GM18867 (cell line): ENCODE measurements at regions not wholly inside any gene's neighbourhood (a gene's known extent, or its start where the extent isn't known, plus 50 kb on each side); places are given as distances from the start of the nearest gene placed in this dataset.
"Not testable (repeated sequence)": the region's sequence is repeated elsewhere in the genome, so short reads cannot be mapped to it uniquely, and the experiment has no call there.

ENCODE experiments used
- ATAC-seq: cut with Tn5 transposase; IDR thresholded peaks from one replicate; pipeline ENCODE4 v1.9.1; 2021; ENCODE audit warnings: mild to moderate bottlenecking, moderate library complexity; ENCODE audit not compliant: unreplicated experiment

GRCh38 chr3:106428565-106428994, 559.8 kb upstream of the CBLB start:
- ATAC-seq, result no peak

GRCh38 chr3:106431721-106432120, 562.9 kb upstream of the CBLB start:
- no peak for ATAC-seq

GRCh38 chr3:106435899-106436453, 567.2 kb upstream of the CBLB start:
- ATAC-seq, result no peak

GRCh38 chr3:106438887-106439286, 570.1 kb upstream of the CBLB start:
- ATAC-seq, result no peak

- ATAC-seq, result no peak
Observed at GRCh38 chr3:106440672-106441071, 571.9 kb upstream of the CBLB start.

GRCh38 chr3:106446271-106446670, 577.5 kb upstream of the CBLB start:
- no peak for ATAC-seq

GRCh38 chr3:106447723-106448301, 579.0 kb upstream of the CBLB start:
- ATAC-seq, result no peak

GRCh38 chr3:106448372-106448966, 579.7 kb upstream of the CBLB start:
- not testable (repeated sequence) for ATAC-seq

GRCh38 chr3:106452096-106452495, 583.3 kb upstream of the CBLB start:
- no peak for ATAC-seq

- ATAC-seq, result no peak
Observed at GRCh38 chr3:106454497-106454896, 585.7 kb upstream of the CBLB start.

- ATAC-seq, result peak; percentile 100
Observed at GRCh38 chr3:106457281-106458180, 588.7 kb upstream of the CBLB start.

GRCh38 chr3:106458952-106459351, 590.1 kb upstream of the CBLB start:
- ATAC-seq, result no peak

- ATAC-seq, result no peak
Observed at GRCh38 chr3:106466881-106467280, 598.1 kb upstream of the CBLB start.

- ATAC-seq, result no peak
Observed at GRCh38 chr3:106473576-106474475, 605.0 kb upstream of the CBLB start.

- no peak for ATAC-seq
Observed at GRCh38 chr3:106482451-106482850, 613.6 kb upstream of the CBLB start.

- ATAC-seq, result no peak
Observed at GRCh38 chr3:106485217-106485616, 616.4 kb upstream of the CBLB start.

- ATAC-seq, result no peak
Observed at GRCh38 chr3:106485802-106486201, 617.0 kb upstream of the CBLB start.

GRCh38 chr3:106486945-106487639, 618.3 kb upstream of the CBLB start:
- not testable (repeated sequence) for ATAC-seq

GRCh38 chr3:106488331-106488730, 619.5 kb upstream of the CBLB start:
- ATAC-seq, result no peak

GRCh38 chr3:106491796-106492195, 623.0 kb upstream of the CBLB start:
- no peak for ATAC-seq
